ENCODE measurements at regions not wholly inside any gene's neighbourhood (a gene's known extent, or its start where the extent isn't known, plus 50 kb on each side); places are given as distances from the start of the nearest gene placed in this dataset.

GRCh38 chr13:62453761-62454160 lies 1038.1 kb upstream of the PCDH20 start:
- TF ChIP-seq CTCF (conservative IDR thresholded peaks at IDR 0.05; ENCODE audit: low read depth in 2 of 2) (no peak), REST (IDR thresholded peaks at IDR 0.05; ENCODE audit: unreplicated experiment) (no peak), EZH2 (IDR thresholded peaks at IDR 0.05; ENCODE audit: low read depth, unreplicated experiment) (no peak), EZH2phosphoT487 (IDR thresholded peaks at IDR 0.05; ENCODE audit: unreplicated experiment) (no peak), POLR2AphosphoS5 (IDR thresholded peaks at IDR 0.05; ENCODE audit: low read depth) (no peak), JUNB (IDR thresholded peaks at IDR 0.05; ENCODE audit: unreplicated experiment) (no peak), CREB1 (CRISPR knock-in tag; IDR thresholded peaks at IDR 0.05; ENCODE audit: low read depth) (no peak)

Data from GM23338 (cell line).